HFFc6 (cell line): ENCODE measurements at regions not wholly inside any gene's neighbourhood (a gene's known extent, or its start where the extent isn't known, plus 50 kb on each side); places are given as distances from the start of the nearest gene placed in this dataset.

Experiments used
- DNase-seq: peaks from one replicate; pipeline ENCODE4 v3.0.0-alpha.2; 2018
- H3K27ac Mint-ChIP-seq: 2 replicates; pipeline ENCODE4 v1.8.0; 2020; ENCODE audit warnings: mild to moderate bottlenecking, mixed read lengths
- H3K27me3 Mint-ChIP-seq: 2 replicates; pipeline ENCODE4 v1.8.0; 2021; ENCODE audit warnings: mild to moderate bottlenecking, moderate library complexity, mixed read lengths; ENCODE audit not compliant: insufficient read depth
- H3K36me3 Mint-ChIP-seq: 2 replicates; pipeline ENCODE4 v1.8.0; 2021; ENCODE audit warnings: low read depth, mixed read lengths
- H3K4me1 Mint-ChIP-seq: 2 replicates; pipeline ENCODE4 v1.8.0; 2020; ENCODE audit warnings: low read depth, mixed read lengths
- H3K4me3 Mint-ChIP-seq: 2 replicates; pipeline ENCODE4 v1.8.0; 2020; ENCODE audit warnings: mild to moderate bottlenecking, moderate library complexity, mixed read lengths
- H3K9me3 Mint-ChIP-seq: 2 replicates; pipeline ENCODE4 v1.8.0; 2020; ENCODE audit warnings: mild to moderate bottlenecking, mixed read lengths
- CTCF ChIP-seq: fragments of 200-600 bp; sonication (generic); IDR thresholded peaks from 2 replicates; pipeline ENCODE4 v1.5.0; 2021; ENCODE audit warnings: antibody characterized with exemption, mild to moderate bottlenecking

DNA sequence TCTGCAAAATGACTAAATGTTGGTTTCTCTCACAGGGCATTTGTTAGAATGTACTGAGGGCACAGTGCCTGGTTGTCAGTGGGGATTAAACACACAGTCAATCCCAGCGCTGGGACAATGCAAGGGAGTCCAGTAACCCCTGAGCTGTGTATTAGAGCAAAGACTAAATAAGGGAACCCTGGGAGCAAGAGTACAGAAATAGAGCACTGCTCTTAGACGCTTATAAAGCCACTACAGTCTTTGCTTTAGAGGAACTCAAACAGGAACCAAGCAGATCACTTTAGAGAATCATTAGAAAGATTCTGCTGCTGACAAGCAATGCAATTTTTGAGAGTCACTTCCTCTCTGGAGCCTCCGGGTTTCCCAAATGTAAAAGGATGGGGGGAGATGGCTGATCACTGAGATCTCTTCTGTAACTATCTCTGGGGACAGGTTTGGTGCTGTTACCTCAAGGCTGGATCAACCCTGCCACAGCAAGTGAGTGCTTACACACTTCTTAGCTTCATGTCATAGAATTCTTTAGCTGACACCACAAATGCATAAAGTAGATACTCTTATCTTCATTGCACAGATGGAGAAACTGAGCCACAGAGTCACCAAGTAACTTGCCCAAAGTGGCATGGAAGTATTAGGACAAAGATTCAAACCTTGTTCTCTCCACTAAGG, 137.8 kb upstream of the CPEB2 start:
- no peak for TF ChIP-seq CTCF

DNA sequence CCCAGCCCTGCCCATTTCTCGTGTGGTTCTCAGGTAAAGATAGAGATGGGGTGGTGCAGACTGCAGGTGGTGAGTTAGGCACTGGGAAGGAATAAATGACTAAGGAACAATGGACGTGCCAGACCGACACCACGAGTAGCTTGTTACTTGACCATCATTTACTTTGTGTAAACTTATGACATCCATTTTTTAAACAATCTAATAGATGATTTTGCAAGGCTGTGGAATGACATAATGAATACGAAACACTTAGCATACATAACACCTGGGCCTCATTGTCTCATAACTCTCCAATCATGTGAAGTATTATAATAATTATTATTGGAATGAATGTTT, 137.3 kb upstream of the CPEB2 start:
- Mint-ChIP-seq H3K36me3 (no peaks in the 10 kb centered on the region), H3K4me1 (no peaks in the 10 kb centered on the region), H3K4me3 (no peak overlapping the region), H3K27me3 (peaks cover 15% of the 10 kb centered on the region), H3K27ac (no peak overlapping the region), H3K9me3 (no peaks in the 10 kb centered on the region)
- TF ChIP-seq CTCF = no peak
- no peak for DNase-seq

More for the DNA sequence above, 137.8 kb upstream of the CPEB2 start:
- Mint-ChIP-seq H3K9me3 (no peaks in the 10 kb centered on the region), H3K4me1 (no peaks in the 10 kb centered on the region), H3K36me3 (no peaks in the 10 kb centered on the region), H3K27ac (no peak overlapping the region), H3K27me3 (peaks cover 15% of the 10 kb centered on the region), H3K4me3 (no peak overlapping the region)
- DNase-seq = no peak

DNA sequence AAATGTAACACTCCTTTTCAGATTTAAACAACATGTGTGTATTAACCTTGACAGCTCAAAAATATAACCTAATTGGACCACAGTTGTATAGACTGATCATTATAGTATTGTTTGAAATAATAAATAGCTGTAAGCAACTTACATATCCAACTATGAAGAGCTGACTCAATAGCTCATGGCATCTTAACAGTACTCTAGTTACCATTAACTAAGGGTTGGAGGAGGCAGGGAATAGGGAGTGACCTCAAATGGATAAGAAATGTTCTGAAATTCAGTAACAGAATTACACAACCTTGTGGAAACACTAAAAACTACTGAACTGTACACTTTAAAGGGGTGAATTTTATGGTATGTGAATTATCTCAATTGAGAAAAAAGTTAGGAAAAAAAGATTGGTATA, 136.5 kb upstream of the CPEB2 start:
- Mint-ChIP-seq H3K4me1 (no peaks in the 10 kb centered on the region), H3K4me3 (no peak overlapping the region), H3K9me3 (no peaks in the 10 kb centered on the region), H3K36me3 (no peaks in the 10 kb centered on the region), H3K27ac (no peak overlapping the region), H3K27me3 (peaks cover 15% of the 10 kb centered on the region)
- TF ChIP-seq CTCF = no peak
- DNase-seq = no peak

DNA sequence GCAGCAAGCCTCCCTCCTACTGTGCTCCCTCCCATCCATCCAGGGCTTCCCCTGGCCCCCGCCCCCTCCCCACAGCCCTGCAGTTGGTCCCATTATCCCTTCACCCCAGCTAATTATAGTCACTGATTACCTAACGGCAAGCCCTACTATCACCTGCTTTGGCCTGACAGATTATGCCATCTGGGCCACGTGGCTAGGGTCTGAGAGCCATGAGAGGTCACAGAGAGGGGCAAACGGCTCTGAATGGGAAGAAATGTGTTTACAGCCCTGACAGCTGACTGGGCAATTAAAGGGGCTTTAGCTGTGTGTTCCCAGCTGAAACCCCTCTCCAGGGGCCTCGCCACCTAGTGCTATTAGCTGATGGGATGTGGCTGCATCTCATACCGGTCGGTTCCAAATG, 134.4 kb upstream of the CPEB2 start:
- no peak overlapping the region for H3K27ac Mint-ChIP-seq
- no peak for DNase-seq
- peaks cover 15% of the 10 kb centered on the region for H3K27me3 Mint-ChIP-seq
- H3K4me1 Mint-ChIP-seq = no peaks in the 10 kb centered on the region
- H3K4me3 Mint-ChIP-seq = no peak overlapping the region
- H3K36me3 Mint-ChIP-seq = no peaks in the 10 kb centered on the region
- no peak for TF ChIP-seq CTCF
- H3K9me3 Mint-ChIP-seq = no peaks in the 10 kb centered on the region

DNA sequence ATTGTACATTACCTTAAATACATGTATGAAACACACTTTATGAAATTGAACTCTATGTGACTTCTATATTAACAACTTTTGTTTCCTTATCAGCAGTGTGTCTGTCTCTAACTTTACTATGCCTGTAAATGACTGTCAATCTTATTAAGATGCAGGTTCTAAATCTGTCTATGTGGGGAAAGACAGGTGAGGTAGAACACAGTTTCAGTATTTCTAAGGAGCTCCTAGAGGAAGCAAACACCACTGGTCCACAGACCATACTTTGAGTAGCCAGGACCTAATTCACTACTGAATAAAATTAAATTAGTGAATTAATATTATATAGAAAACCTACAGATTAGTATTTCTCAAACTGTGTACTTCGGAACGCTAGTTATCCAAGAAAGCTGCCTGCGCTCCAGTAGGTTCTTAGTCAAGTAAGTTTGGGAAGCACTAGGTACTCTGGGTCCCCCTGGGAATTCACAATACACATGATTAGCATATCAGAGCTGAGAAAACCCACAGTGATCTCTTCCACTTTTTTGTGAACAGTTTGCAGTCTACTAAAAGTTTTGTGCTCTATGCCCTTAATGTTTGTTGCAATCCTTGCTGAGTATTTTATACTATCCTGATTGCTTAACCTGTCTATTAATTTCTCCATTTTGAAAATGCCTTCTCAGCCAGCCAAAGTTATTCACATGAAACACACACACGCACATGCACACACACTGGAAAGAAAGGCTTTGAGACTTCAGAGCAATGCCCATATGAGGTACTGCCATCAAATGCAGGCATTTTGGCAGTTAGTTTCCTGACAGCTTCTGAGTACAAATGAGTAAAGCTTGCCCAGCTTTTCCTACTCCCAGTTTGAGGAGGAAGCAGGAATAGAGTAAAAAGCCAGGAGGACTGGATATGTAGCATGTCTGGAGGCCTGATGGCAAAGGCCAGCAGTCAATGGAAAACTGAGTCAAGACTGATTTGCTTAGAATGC, 133.6 kb upstream of the CPEB2 start:
- H3K9me3 Mint-ChIP-seq = no peaks in the 10 kb centered on the region
- no peaks in the 10 kb centered on the region for H3K4me1 Mint-ChIP-seq
- peaks cover 18% of the 10 kb centered on the region for H3K27me3 Mint-ChIP-seq
- H3K4me3 Mint-ChIP-seq = no peak overlapping the region
- DNase-seq = no peak
- H3K36me3 Mint-ChIP-seq = no peaks in the 10 kb centered on the region
- no peak overlapping the region for H3K27ac Mint-ChIP-seq
- TF ChIP-seq CTCF = no peak
